GM18907 (cell line): ENCODE measurements at regions not wholly inside any gene's neighbourhood (a gene's known extent, or its start where the extent isn't known, plus 50 kb on each side); places are given as distances from the start of the nearest gene placed in this dataset.
"Not testable (repeated sequence)": the region's sequence is repeated elsewhere in the genome, so short reads cannot be mapped to it uniquely, and the experiment has no call there.

Source experiments
- ATAC-seq: cut with Tn5 transposase; IDR thresholded peaks from one replicate; pipeline ENCODE4 v1.9.1; 2021; ENCODE audit warnings: mild to moderate bottlenecking, moderate library complexity; ENCODE audit not compliant: unreplicated experiment

GRCh38 chrX:39677978-39678791 lies 419.6 kb downstream of the BCOR start:
- ATAC-seq: no peak

GRCh38 chrX:39678914-39679313 lies 418.8 kb downstream of the BCOR start:
- ATAC-seq: no peak

GRCh38 chrX:39679497-39680157 lies 418.1 kb downstream of the BCOR start:
- ATAC-seq: no peak

GRCh38 chrX:39681885-39682284 lies 415.9 kb downstream of the BCOR start:
- ATAC-seq: no peak

GRCh38 chrX:39682778-39683177 lies 415.0 kb downstream of the BCOR start:
- no peak for ATAC-seq

- no peak for ATAC-seq
These were observed 409.6 kb downstream of the BCOR start for GRCh38 chrX:39688219-39688575.

DNA sequence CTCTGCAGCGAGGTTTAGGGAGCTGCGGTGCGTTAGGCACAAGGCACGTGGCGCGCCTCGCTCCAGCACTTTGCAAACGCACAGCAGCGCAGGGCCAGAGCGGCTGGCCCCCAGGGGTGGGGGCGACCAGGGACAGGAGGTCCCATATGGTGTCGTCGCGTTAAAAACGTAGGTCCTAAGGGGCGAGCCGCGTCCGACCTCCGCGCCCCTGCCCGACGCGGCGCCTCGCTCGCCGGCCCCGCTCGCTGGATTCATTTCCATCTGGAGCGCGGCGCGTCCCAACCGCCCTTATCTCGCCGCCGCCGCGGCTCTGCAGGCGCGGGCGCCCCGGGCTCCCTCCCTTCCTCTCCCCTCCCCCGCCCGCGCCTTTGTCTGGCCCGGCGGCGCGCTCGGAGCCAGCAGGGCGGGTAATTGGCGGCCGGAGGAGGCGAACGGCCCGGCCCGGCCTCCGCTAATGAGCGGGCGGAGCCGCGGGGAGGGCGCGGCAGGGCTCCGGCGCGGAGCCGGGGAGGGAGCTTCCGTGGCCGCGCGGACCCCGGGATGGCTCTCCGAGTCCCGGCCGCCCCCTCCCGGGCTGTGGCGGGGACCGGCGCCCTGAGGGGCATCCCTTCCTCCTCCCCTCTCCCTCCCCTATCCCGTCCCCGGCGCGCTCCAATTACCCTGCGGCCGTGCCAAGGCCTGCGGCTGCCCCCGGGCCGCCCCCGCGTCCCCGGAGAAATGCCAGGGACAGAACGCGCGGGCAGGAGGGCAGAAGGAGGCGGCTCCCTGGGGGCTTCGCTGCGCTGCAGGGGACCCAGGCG lies 409.0 kb downstream of the BCOR start:
- no peak for ATAC-seq

GRCh38 chrX:39689376-39690104 lies 408.2 kb downstream of the BCOR start:
- ATAC-seq: no peak

DNA sequence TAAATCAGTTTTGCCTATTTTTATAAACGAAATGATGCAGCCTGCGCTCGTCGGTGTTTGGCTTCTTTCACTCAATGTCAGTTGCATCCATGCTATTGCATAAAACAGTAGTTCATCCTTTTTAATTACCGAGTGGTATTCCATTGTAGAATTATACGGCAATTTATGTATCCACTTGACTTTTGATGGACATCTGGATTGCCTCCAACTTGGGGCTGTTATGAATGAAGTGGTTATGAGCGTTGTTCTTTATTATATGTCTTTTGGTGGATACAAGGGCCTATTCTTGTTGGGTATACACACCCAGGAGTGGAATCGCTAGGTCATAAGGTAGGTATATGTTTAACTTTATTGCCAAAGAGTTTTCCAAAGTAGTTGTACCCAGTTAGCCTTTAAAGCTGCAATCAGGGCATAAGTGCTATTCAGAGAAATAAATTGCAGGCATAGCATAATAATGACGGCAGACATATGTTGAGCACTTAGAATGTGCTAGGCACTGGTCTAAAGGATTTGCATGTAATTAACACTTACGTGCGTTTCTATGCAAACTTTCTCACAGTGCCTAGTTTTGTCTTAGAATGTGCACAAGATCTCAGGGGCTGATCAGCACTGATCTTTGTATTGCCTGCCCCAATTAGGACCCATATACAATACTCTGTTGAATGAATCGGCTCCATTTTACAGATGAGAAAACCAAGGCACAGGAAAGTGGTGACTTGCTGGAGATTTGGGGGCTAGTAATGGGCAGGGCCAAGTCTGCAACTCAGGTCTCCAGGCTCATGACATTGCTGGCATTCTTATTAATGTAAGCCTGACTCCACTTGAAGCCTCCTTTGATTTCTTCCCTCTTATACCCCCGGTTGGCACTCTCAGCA lies 407.0 kb downstream of the BCOR start:
- ATAC-seq: no peak

GRCh38 chrX:39691724-39692123 lies 406.0 kb downstream of the BCOR start:
- ATAC-seq: no peak

- no peak for ATAC-seq
These were observed 405.0 kb downstream of the BCOR start for GRCh38 chrX:39692796-39693195.

DNA sequence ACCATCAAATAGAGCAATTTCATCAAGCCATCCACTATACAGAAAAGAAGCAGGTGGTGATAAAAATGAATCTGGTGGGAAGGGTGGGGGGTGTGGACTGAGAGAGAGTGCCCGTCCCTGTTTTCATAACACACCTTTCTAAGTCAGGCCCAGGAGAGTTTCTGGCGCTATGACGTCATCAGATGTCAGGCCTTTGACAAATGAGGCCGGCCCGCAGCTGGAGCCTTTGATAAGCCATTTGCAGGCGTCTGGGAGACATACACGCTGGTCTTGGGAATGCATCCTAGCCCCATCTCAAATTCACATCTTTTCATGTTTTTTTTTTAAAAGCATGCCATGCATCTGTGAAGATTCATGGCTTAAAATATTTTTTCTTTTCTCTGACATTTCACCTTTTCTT lies 404.5 kb downstream of the BCOR start:
- no peak for ATAC-seq

GRCh38 chrX:39702636-39703035 lies 395.1 kb downstream of the BCOR start:
- ATAC-seq: not testable (repeated sequence)

GRCh38 chrX:39703307-39703706 lies 394.5 kb downstream of the BCOR start:
- ATAC-seq: no peak

DNA sequence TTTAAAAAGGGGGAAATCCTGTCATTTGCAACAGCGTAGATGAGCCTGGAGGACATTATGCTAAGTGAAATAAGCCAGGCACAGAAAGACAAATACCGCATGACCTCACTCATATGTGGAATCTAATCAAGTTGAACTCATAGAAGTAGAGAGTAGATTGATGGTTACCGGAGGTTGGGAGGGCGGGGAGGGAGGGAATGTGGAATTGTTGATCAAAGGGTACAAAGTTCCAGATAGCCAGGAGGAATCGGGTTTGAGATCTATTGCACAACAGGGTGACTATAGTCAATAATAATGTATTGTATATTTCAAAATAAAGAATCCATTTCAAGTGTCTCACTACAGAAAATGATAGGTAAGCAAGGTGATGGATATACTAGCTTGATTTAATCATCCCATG lies 393.2 kb downstream of the BCOR start:
- no peak for ATAC-seq

DNA sequence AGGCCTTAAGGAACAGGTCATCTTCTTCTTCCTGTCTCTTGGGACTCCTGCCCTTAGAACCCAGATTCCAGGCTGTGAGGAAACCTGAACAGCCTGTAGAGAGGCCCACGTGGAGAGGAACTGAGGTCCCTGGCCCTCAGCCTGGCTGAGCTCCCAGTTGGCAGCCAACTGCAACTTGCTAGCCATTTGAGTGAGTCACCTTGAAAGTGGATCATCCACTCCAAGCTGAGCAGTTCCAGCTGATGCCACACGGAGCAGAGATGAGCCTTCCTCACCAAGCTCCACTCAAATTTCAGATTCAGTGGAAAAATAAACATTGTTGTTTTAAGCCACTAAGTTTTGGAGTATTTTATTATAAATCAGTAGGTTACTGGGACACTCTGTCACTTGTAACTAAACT lies 392.5 kb downstream of the BCOR start:
- ATAC-seq: no peak

DNA sequence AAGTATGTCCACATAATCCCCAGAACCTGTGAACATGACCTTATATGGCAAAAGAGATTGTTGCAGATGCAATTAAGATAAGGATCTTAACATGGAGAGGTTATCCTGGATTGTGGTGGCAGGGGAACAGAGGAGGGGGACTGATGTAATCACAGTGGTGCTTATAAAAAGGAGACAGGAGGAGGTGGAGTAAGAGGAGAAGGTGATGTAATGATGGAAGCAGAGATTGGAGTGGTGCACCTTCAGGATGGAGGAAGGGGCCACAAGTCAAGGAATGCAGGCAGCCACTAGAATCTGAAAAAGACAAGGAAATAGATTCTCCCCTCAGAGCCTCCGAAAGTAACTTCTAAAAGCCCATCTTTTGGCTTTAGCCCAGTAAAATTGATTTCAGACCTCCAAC lies 388.4 kb downstream of the BCOR start:
- ATAC-seq: no peak

DNA sequence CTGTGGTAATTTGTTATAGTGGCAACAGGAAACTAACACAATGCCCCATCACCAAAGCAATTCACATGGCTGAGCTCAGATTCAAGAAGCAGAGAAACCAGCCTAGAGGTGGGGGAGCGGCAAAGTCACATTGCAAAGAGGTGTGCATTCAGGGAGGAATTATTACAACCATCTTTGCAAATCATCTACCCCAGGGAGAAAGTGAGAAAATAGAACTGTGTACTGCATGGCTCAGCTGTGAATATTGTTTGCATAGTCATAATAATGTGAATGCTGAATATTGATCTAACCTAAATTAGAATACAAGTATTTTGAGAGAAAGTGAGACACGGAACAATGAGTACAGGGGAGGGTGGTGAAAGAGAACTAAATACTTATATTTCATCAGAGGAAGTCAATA lies 387.9 kb downstream of the BCOR start:
- ATAC-seq: no peak

DNA sequence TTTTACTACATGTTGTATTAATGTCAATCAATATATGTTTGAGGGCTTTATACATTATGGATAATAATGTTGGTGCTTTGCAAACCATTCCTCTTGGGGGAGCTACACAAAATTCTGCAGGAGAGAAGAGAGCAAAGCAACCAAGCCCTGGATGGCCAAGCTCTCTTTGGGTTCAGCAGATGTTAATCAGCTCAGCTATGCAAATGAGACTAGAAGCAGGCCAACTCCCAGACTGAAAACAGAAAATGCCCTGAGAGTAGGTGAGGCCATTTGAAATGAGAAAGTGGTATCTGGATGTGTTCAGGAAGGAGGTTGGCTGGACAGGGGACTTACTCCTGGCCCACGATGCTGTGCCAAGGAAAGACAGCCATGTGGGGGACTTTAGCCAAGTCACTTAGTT lies 387.0 kb downstream of the BCOR start:
- no peak for ATAC-seq

DNA sequence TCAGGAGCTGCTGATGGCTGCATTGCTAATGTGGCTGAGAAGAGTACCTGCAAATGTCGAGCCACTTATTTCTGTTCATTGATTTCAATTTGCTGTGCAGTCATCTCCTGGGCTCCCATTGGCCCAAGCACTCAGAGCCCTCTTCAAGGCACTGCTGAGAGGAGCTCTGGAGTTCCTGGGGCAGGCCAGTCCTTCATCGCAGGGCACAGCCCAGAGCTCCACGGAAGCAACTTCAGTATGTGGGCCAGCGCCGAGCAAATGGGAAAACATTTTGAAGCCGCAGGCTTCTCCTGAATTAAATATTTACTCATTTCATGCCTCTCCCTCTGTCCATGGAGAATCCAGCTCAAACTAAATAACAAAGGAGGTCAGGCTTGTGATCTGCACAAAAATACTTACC lies 383.3 kb downstream of the BCOR start:
- ATAC-seq: no peak
